Breast epithelium (tissue), 3 donors: ENCODE measurements at regions not wholly inside any gene's neighbourhood (a gene's known extent, or its start where the extent isn't known, plus 50 kb on each side); places are given as distances from the start of the nearest gene placed in this dataset.

Experiments used
- CTCF ChIP-seq, 3 donors: fragments of 450-650 bp; IDR thresholded peaks; one replicate each; pipeline ENCODE4 v1.5.1; 2016 to 2017; ENCODE audit warnings: antibody characterized with exemption in 3 of 3, mild to moderate bottlenecking in 3 of 3, moderate library complexity in 3 of 3
- POLR2A ChIP-seq: fragments of 450-650 bp; IDR thresholded peaks from one replicate; pipeline ENCODE4 v1.6.1; 2016; ENCODE audit warnings: antibody characterized with exemption, mild to moderate bottlenecking, moderate library complexity

- TF ChIP-seq POLR2A (no peak), CTCF (IDR thresholded peaks at IDR 0.05) (no peak)
Measured at GRCh38 chr5:3954199-3954598, 358.6 kb downstream of the IRX1 start.
